HepG2 (cell line): ENCODE measurements at regions not wholly inside any gene's neighbourhood (a gene's known extent, or its start where the extent isn't known, plus 50 kb on each side); places are given as distances from the start of the nearest gene placed in this dataset.

Experiments used
- ATAC-seq: fragments of 200-7000 bp; cut with Tn5 transposase; 3 replicates; pipeline ENCODE4 v1.9.1; 2020; ENCODE audit warnings: mild to moderate bottlenecking, moderate library complexity
- BruUV-seq: library from RNA; stranded (reverse); fragments of 400-500 nt; replicated peaks from 2 replicates; lab custom pipeline; 2021; lab: Mats Ljungman, UMichigan
- CTCF ChIA-PET: fragments of 300-600 bp; formaldehyde crosslinking; extraction: SDS; loops from one replicate; lab custom pipeline; 2021; ENCODE audit warnings: low total read pairs, inconsistent platforms, low intra/inter-chr PET ratio; lab: Yijun Ruan, JAX
- POLR2A ChIA-PET: fragments of 350-600 bp; sonication (Branson Sonifier 250); formaldehyde crosslinking; loops from one replicate; lab custom pipeline; 2020; ENCODE audit warnings: antibody characterized with exemption, inconsistent platforms; lab: Yijun Ruan, JAX
- DNase-seq: peaks from one replicate; pipeline ENCODE4 v3.0.0-alpha.2; 2015; ENCODE audit warnings: low spot score
- FAIRE-seq: peaks from 3 replicates; lab custom pipeline; 2011; peaks lifted over from hg19 to GRCh38; lab: Jason Lieb, UNC
- H2AFZ ChIP-seq: one replicate; pipeline ENCODE4 v1.6.1; 2011; ENCODE audit warnings: low read length, inconsistent platforms
- H3K27ac ChIP-seq: fragments of 300-600 bp; 3 replicates; pipeline ENCODE4 v1.8.0; 2011; ENCODE audit warnings: mixed run types, mild to moderate bottlenecking, mixed read lengths, low read length, inconsistent platforms; ENCODE audit not compliant: insufficient read depth; ENCODE audit errors: extremely low read length
- H3K27me3 ChIP-seq, 2 experiments: fragments of 200-600 bp in 1 of 2; 2 replicates in 1 of 2; 3 replicates in 1 of 2; pipeline versions ENCODE4 v1.6.0 to v1.8.0; 2011; ENCODE audit warnings: low read length in 2 of 2, mild to moderate bottlenecking in 2 of 2, moderate library complexity in 2 of 2, inconsistent platforms in 1 of 2; ENCODE audit not compliant: insufficient read depth in 2 of 2, control insufficient read depth in 1 of 2
- H3K36me3 ChIP-seq, 2 experiments: fragments of 200-600 bp in 1 of 2; replicated peaks in 1 of 2; 2 replicates in 1 of 2; 3 replicates in 1 of 2; pipeline versions ENCODE4 v1.5.1 to v1.8.0; 2011; ENCODE audit warnings: low read length in 2 of 2, inconsistent platforms in 1 of 2; ENCODE audit not compliant: insufficient read depth in 2 of 2, control insufficient read depth in 1 of 2
- H3K4me1 ChIP-seq: 2 replicates; pipeline ENCODE4 v1.5.1; 2012; ENCODE audit warnings: low read length, inconsistent platforms; ENCODE audit not compliant: insufficient read depth
- H3K4me2 ChIP-seq: 2 replicates; pipeline ENCODE4 v1.6.0; 2011; ENCODE audit warnings: low read depth, low read length, inconsistent platforms
- H3K4me3 ChIP-seq, 3 experiments: fragments of 200-600 bp in 1 of 3; sonication (generic), shearing (Covaris generic) in 1 of 3; replicated peaks in 1 of 3; 2 replicates each; pipeline ENCODE4 v1.5.1; 2011 to 2016; ENCODE audit warnings: low read length in 3 of 3, inconsistent platforms in 2 of 3, low read depth in 2 of 3, mild to moderate bottlenecking in 2 of 3, control low read depth in 1 of 3, mixed read lengths in 1 of 3; ENCODE audit not compliant: insufficient read depth in 1 of 3
- H3K79me2 ChIP-seq: one replicate; pipeline ENCODE4 v1.6.1; 2011; ENCODE audit warnings: low read length, inconsistent platforms; ENCODE audit not compliant: insufficient read depth
- H3K9ac ChIP-seq: 2 replicates; pipeline ENCODE4 v1.6.0; 2011; ENCODE audit warnings: mild to moderate bottlenecking, low read depth, low read length, inconsistent platforms; ENCODE audit not compliant: insufficient read depth
- H3K9me3 ChIP-seq: 2 replicates; pipeline ENCODE4 v1.5.1; 2012; ENCODE audit warnings: mild to moderate bottlenecking, low read length
- H4K20me1 ChIP-seq: 2 replicates; pipeline ENCODE4 v1.6.0; 2011; ENCODE audit warnings: inconsistent platforms, mild to moderate bottlenecking, low read length, moderate library complexity; ENCODE audit not compliant: insufficient read depth
- ARNT2 ChIP-seq: sonication (generic); formaldehyde crosslinking; IDR thresholded peaks from 2 replicates; pipeline ENCODE4 v1.8.0; 2022; ENCODE audit warnings: mild to moderate bottlenecking, low read depth, missing genetic modification reagents, moderate library complexity
- CAMTA2 ChIP-seq: sonication (generic); formaldehyde crosslinking; IDR thresholded peaks from 2 replicates; pipeline ENCODE4 v1.4.0; 2020; ENCODE audit warnings: mild to moderate bottlenecking, missing genetic modification reagents, borderline replicate concordance
- CREB1 ChIP-seq, 2 experiments: fragments of 450-650 bp in 1 of 2; IDR thresholded peaks; 2 replicates each; pipeline ENCODE4 v1.6.1; 2016 to 2017; ENCODE audit warnings: control low read depth in 1 of 2, mild to moderate bottlenecking in 1 of 2, missing compliant biosample characterization in 1 of 2, missing genetic modification characterization in 1 of 2
- DMTF1 ChIP-seq: sonication (generic); formaldehyde crosslinking; IDR thresholded peaks from 2 replicates; pipeline ENCODE4 v1.4.0; 2020; ENCODE audit warnings: mild to moderate bottlenecking, missing genetic modification reagents
- HNRNPUL1 ChIP-seq: fragments of 200-400 bp; formaldehyde crosslinking; IDR thresholded peaks from 2 replicates; pipeline ENCODE4 v1.6.1; 2017; ENCODE audit warnings: low read depth, mild to moderate bottlenecking, low read length, moderate library complexity
- ONECUT2 ChIP-seq: sonication (generic); formaldehyde crosslinking; IDR thresholded peaks from 2 replicates; pipeline ENCODE4 v1.4.0; 2020; ENCODE audit warnings: missing genetic modification reagents
- ZNF430 ChIP-seq: sonication (generic); formaldehyde crosslinking; IDR thresholded peaks from 2 replicates; pipeline ENCODE4 v1.9.0; 2021; ENCODE audit warnings: mild to moderate bottlenecking, missing genetic modification reagents
- ZNF790 ChIP-seq: sonication (generic); formaldehyde crosslinking; IDR thresholded peaks from 2 replicates; pipeline ENCODE4 v1.8.0; 2022; ENCODE audit warnings: missing genetic modification reagents, mild to moderate bottlenecking, borderline replicate concordance
- WGBS: methylation state at CpG from one replicate; pipeline ENCODE4 v1.1.6; 2017; ENCODE audit warnings: low lambda C conversion rate; 5-methylcytosine and 5-hydroxymethylcytosine counted together
- in situ Hi-C: cut with HindIII; loops from 2 replicates; pipeline ENCODE4 v1.10.0; 2017; ENCODE audit warnings: low pct_unique_long_range_greater_than_20kb; ENCODE audit not compliant: extremely low pct_ligation_motif_present
- intact Hi-C: fragments of 100-400 bp; cut with micrococcal nuclease; formaldehyde crosslinking; loops from one replicate; pipeline ENCODE4 v1.10.0; 2022; ENCODE audit not compliant: unreplicated experiment

GRCh38 chr10:4749271-4749574, 76.8 kb upstream of the AKR1E2 start:
- no peak for ATAC-seq
- CTCF ChIA-PET: no interaction called here
- no peaks in the 10 kb centered on the region for H3K79me2 ChIP-seq
- no peaks in the 10 kb centered on the region for H3K9me3 ChIP-seq
- no peak overlapping the region for H3K9ac ChIP-seq
- no peak overlapping the region for H3K4me2 ChIP-seq
- H2AFZ ChIP-seq: no peak overlapping the region
- H4K20me1 ChIP-seq: no peaks in the 10 kb centered on the region
- H3K4me3 ChIP-seq: no peak overlapping the region
- no peak for FAIRE-seq
- peaks cover 0 to 4% of the 10 kb centered on the region in 2 experiments; a peak in 1 of 5 replicates for H3K27me3 ChIP-seq
- no peak for DNase-seq
- H3K4me1 ChIP-seq: no peaks in the 10 kb centered on the region
- in situ Hi-C loops (no loop called here), intact Hi-C loops (no loop called here)
- POLR2A ChIA-PET: no interaction called here
- H3K36me3 ChIP-seq: no peaks in the 10 kb centered on the region
- 0% methylated on average over 4 of the region's 4 CpGs for WGBS
- BruUV-seq: no TSS peak
- TF ChIP-seq CREB1 (IDR thresholded peaks at IDR 0.05): peak; percentile 31; the same call in 1 of the 2 replicates
- no peak for TF ChIP-seq CREB1 (CRISPR knock-in tag; IDR thresholded peaks at IDR 0.05)
- TF ChIP-seq ZNF430 (CRISPR knock-in tag): no peak
- no peak overlapping the region for H3K27ac ChIP-seq

- no TSS peak for BruUV-seq
- Histone ChIP-seq H3K9me3 (no peaks in the 10 kb centered on the region), H3K27ac (no peak overlapping the region), H3K27me3 (peaks cover 0 to 4% of the 10 kb centered on the region in 2 experiments; a peak in 1 of 5 replicates), H3K79me2 (no peaks in the 10 kb centered on the region), H3K4me2 (no peak overlapping the region), H3K4me3 (no peak overlapping the region), H3K4me1 (no peaks in the 10 kb centered on the region), H3K36me3 (no peaks in the 10 kb centered on the region)
- ChIA-PET CTCF (no interaction called here), POLR2A (no interaction called here)
- DNase-seq: no peak
- ATAC-seq: no peak
- no peak for FAIRE-seq
- WGBS: 3% methylated on average over 4 of the region's 4 CpGs
- in situ Hi-C loops: no loop called here
- TF ChIP-seq ARNT2 (no peak), DMTF1 (no peak), CAMTA2 (CRISPR knock-in tag) (no peak), ONECUT2 (CRISPR knock-in tag) (no peak), HNRNPUL1 (no peak), ZNF790 (no peak)
- TF ChIP-seq, all 625 proteins: peak for 0
- no peak overlapping the region for H3K9ac ChIP-seq
- no peak overlapping the region for H2AFZ ChIP-seq
- no peaks in the 10 kb centered on the region for H4K20me1 ChIP-seq
- intact Hi-C loops: no loop called here
Observed at GRCh38 chr10:4748491-4749270, 77.3 kb upstream of the AKR1E2 start.
